HepG2 (cell line): ENCODE measurements at regions not wholly inside any gene's neighbourhood (a gene's known extent, or its start where the extent isn't known, plus 50 kb on each side); places are given as distances from the start of the nearest gene placed in this dataset.

Experiments used
- ATAC-seq: fragments of 200-7000 bp; cut with Tn5 transposase; 3 replicates; pipeline ENCODE4 v1.9.1; 2020; ENCODE audit warnings: mild to moderate bottlenecking, moderate library complexity
- BruUV-seq: library from RNA; stranded (reverse); fragments of 400-500 nt; replicated peaks from 2 replicates; lab custom pipeline; 2021; lab: Mats Ljungman, UMichigan
- CTCF ChIA-PET: fragments of 300-600 bp; formaldehyde crosslinking; extraction: SDS; loops from one replicate; lab custom pipeline; 2021; ENCODE audit warnings: low total read pairs, inconsistent platforms, low intra/inter-chr PET ratio; lab: Yijun Ruan, JAX
- POLR2A ChIA-PET: fragments of 350-600 bp; sonication (Branson Sonifier 250); formaldehyde crosslinking; loops from one replicate; lab custom pipeline; 2020; ENCODE audit warnings: antibody characterized with exemption, inconsistent platforms; lab: Yijun Ruan, JAX
- DNase-seq: peaks from one replicate; pipeline ENCODE4 v3.0.0-alpha.2; 2015; ENCODE audit warnings: low spot score
- FAIRE-seq: peaks from 3 replicates; lab custom pipeline; 2011; peaks lifted over from hg19 to GRCh38; lab: Jason Lieb, UNC
- H2AFZ ChIP-seq: one replicate; pipeline ENCODE4 v1.6.1; 2011; ENCODE audit warnings: low read length, inconsistent platforms
- H3K27ac ChIP-seq: fragments of 300-600 bp; 3 replicates; pipeline ENCODE4 v1.8.0; 2011; ENCODE audit warnings: mixed run types, mild to moderate bottlenecking, mixed read lengths, low read length, inconsistent platforms; ENCODE audit not compliant: insufficient read depth; ENCODE audit errors: extremely low read length
- H3K27me3 ChIP-seq, 2 experiments: fragments of 200-600 bp in 1 of 2; 2 replicates in 1 of 2; 3 replicates in 1 of 2; pipeline versions ENCODE4 v1.6.0 to v1.8.0; 2011; ENCODE audit warnings: low read length in 2 of 2, mild to moderate bottlenecking in 2 of 2, moderate library complexity in 2 of 2, inconsistent platforms in 1 of 2; ENCODE audit not compliant: insufficient read depth in 2 of 2, control insufficient read depth in 1 of 2
- H3K36me3 ChIP-seq, 2 experiments: fragments of 200-600 bp in 1 of 2; replicated peaks in 1 of 2; 2 replicates in 1 of 2; 3 replicates in 1 of 2; pipeline versions ENCODE4 v1.5.1 to v1.8.0; 2011; ENCODE audit warnings: low read length in 2 of 2, inconsistent platforms in 1 of 2; ENCODE audit not compliant: insufficient read depth in 2 of 2, control insufficient read depth in 1 of 2
- H3K4me1 ChIP-seq: 2 replicates; pipeline ENCODE4 v1.5.1; 2012; ENCODE audit warnings: low read length, inconsistent platforms; ENCODE audit not compliant: insufficient read depth
- H3K4me2 ChIP-seq: 2 replicates; pipeline ENCODE4 v1.6.0; 2011; ENCODE audit warnings: low read depth, low read length, inconsistent platforms
- H3K4me3 ChIP-seq, 3 experiments: fragments of 200-600 bp in 1 of 3; sonication (generic), shearing (Covaris generic) in 1 of 3; replicated peaks in 1 of 3; 2 replicates each; pipeline ENCODE4 v1.5.1; 2011 to 2016; ENCODE audit warnings: low read length in 3 of 3, inconsistent platforms in 2 of 3, low read depth in 2 of 3, mild to moderate bottlenecking in 2 of 3, control low read depth in 1 of 3, mixed read lengths in 1 of 3; ENCODE audit not compliant: insufficient read depth in 1 of 3
- H3K79me2 ChIP-seq: one replicate; pipeline ENCODE4 v1.6.1; 2011; ENCODE audit warnings: low read length, inconsistent platforms; ENCODE audit not compliant: insufficient read depth
- H3K9ac ChIP-seq: 2 replicates; pipeline ENCODE4 v1.6.0; 2011; ENCODE audit warnings: mild to moderate bottlenecking, low read depth, low read length, inconsistent platforms; ENCODE audit not compliant: insufficient read depth
- H3K9me3 ChIP-seq: 2 replicates; pipeline ENCODE4 v1.5.1; 2012; ENCODE audit warnings: mild to moderate bottlenecking, low read length
- H4K20me1 ChIP-seq: 2 replicates; pipeline ENCODE4 v1.6.0; 2011; ENCODE audit warnings: inconsistent platforms, mild to moderate bottlenecking, low read length, moderate library complexity; ENCODE audit not compliant: insufficient read depth
- CBX5 ChIP-seq: sonication (generic); formaldehyde crosslinking; IDR thresholded peaks from 2 replicates; pipeline ENCODE4 v1.4.0; 2020; ENCODE audit warnings: missing genetic modification reagents, borderline replicate concordance
- CENPX ChIP-seq: sonication (generic); formaldehyde crosslinking; IDR thresholded peaks from 2 replicates; pipeline ENCODE4 v1.9.0; 2021; ENCODE audit warnings: mild to moderate bottlenecking, missing genetic modification reagents, moderate library complexity
- DNMT3B ChIP-seq: conservative IDR thresholded peaks from 2 replicates; pipeline ENCODE4 v1.6.1; 2016; ENCODE audit warnings: missing biosample characterization, control low read depth
- HNF4G ChIP-seq, 2 experiments: sonication (generic) in 1 of 2; formaldehyde crosslinking in 1 of 2; IDR thresholded peaks; 2 replicates each; pipeline versions ENCODE4 v1.4.0 to v1.6.1; 2011 to 2020; ENCODE audit warnings: borderline replicate concordance in 2 of 2, low read depth in 2 of 2, mild to moderate bottlenecking in 2 of 2, low read length in 1 of 2, missing genetic modification reagents in 1 of 2, moderate library complexity in 1 of 2
- POLR2AphosphoS5 ChIP-seq: IDR thresholded peaks from 2 replicates; pipeline ENCODE4 v1.6.1; 2012; ENCODE audit warnings: low read depth, low read length
- RFX5 ChIP-seq: IDR thresholded peaks from 2 replicates; pipeline ENCODE4 v1.6.1; 2011; ENCODE audit warnings: low read depth, low read length, improper control_type of control experiment
- SALL1 ChIP-seq: sonication (generic); formaldehyde crosslinking; IDR thresholded peaks from 2 replicates; pipeline ENCODE4 v1.8.0; 2022; ENCODE audit warnings: mild to moderate bottlenecking, missing genetic modification reagents
- SAP130 ChIP-seq: IDR thresholded peaks from 2 replicates; pipeline ENCODE4 v1.6.1; 2016; ENCODE audit warnings: low read depth
- YEATS2 ChIP-seq: sonication (generic); formaldehyde crosslinking; IDR thresholded peaks from 2 replicates; pipeline ENCODE4 v1.4.0; 2020; ENCODE audit warnings: missing genetic modification reagents, borderline replicate concordance
- ZBTB20 ChIP-seq: sonication (generic); formaldehyde crosslinking; IDR thresholded peaks from 2 replicates; pipeline ENCODE4 v1.8.1; 2023; ENCODE audit warnings: missing genetic modification reagents, low read depth, mild to moderate bottlenecking, borderline replicate concordance
- ZMYM2 ChIP-seq: sonication (generic); formaldehyde crosslinking; IDR thresholded peaks from 2 replicates; pipeline ENCODE4 v1.8.0; 2022; ENCODE audit warnings: mild to moderate bottlenecking, missing genetic modification reagents
- ZNF224 ChIP-seq: sonication (generic); formaldehyde crosslinking; IDR thresholded peaks from 2 replicates; pipeline ENCODE4 v1.5.0; 2020; ENCODE audit warnings: mild to moderate bottlenecking, missing genetic modification reagents
- ZNF232 ChIP-seq: sonication (generic); formaldehyde crosslinking; IDR thresholded peaks from 2 replicates; pipeline ENCODE4 v1.4.0; 2020; ENCODE audit warnings: missing genetic modification reagents, borderline replicate concordance
- ZNF441 ChIP-seq: sonication (generic); formaldehyde crosslinking; IDR thresholded peaks from 2 replicates; pipeline ENCODE4 v1.7.0; 2021; ENCODE audit warnings: missing genetic modification reagents, borderline replicate concordance
- ZNF792 ChIP-seq: IDR thresholded peaks from 2 replicates; pipeline ENCODE4 v1.6.1; 2016
- WGBS: methylation state at CpG from one replicate; pipeline ENCODE4 v1.1.6; 2017; ENCODE audit warnings: low lambda C conversion rate; 5-methylcytosine and 5-hydroxymethylcytosine counted together
- in situ Hi-C: cut with HindIII; loops from 2 replicates; pipeline ENCODE4 v1.10.0; 2017; ENCODE audit warnings: low pct_unique_long_range_greater_than_20kb; ENCODE audit not compliant: extremely low pct_ligation_motif_present
- intact Hi-C: fragments of 100-400 bp; cut with micrococcal nuclease; formaldehyde crosslinking; loops from one replicate; pipeline ENCODE4 v1.10.0; 2022; ENCODE audit not compliant: unreplicated experiment
- TF ChIP-seq, protein P1 (sequence below): sonication (generic); formaldehyde crosslinking; IDR thresholded peaks from 2 replicates; pipeline ENCODE4 v1.5.1; 2020; ENCODE audit warnings: mild to moderate bottlenecking, missing genetic modification reagents, borderline replicate concordance
- TF ChIP-seq, protein P2 (sequence below): IDR thresholded peaks from 2 replicates; pipeline ENCODE4 v1.6.1; 2012; ENCODE audit warnings: low read length, improper control_type of control experiment
- TF ChIP-seq, protein P3 (sequence below): sonication (generic); formaldehyde crosslinking; IDR thresholded peaks from 2 replicates; pipeline ENCODE4 v1.5.1; 2020; ENCODE audit warnings: missing genetic modification reagents, mild to moderate bottlenecking, borderline replicate concordance
- TF ChIP-seq, protein P4 (sequence below): sonication (generic); formaldehyde crosslinking; conservative IDR thresholded peaks from 2 replicates; pipeline ENCODE4 v1.4.0; 2020; ENCODE audit warnings: missing genetic modification reagents

DNA sequence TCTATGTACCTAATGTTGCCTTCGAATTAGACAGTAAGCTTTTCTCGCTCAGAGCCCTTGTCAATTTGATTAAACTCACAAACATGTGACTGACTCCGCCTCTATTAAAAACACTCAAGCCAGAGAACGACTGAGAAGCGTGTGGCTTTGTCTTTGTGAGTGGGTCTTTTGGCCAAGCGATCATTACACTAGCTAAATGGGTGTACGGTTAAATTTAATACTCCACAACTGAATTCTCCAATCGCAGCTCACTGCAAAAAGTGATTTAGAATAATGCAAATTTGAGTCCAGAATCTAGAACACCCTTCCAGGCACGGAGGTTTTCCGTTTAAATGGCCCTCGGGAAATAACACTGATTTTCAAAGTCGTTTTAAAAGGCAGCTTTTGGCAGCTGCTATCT lies 253.7 kb downstream of the EFCAB11 start:
- no peak for ATAC-seq
- peak overlapping the region; percentile 85 for H3K4me2 ChIP-seq
- no peak overlapping the region for H2AFZ ChIP-seq
- intact Hi-C loops, result no loop called here
- no peaks in the 10 kb centered on the region for H4K20me1 ChIP-seq
- in situ Hi-C loops, result no loop called here
- H3K27ac ChIP-seq, result no peak overlapping the region
- CTCF ChIA-PET, result no interaction called here
- no TSS peak for BruUV-seq
- H3K9me3 ChIP-seq, result 0 out of 2 replicates have a peak, but pooled peaks cover 5% of the 10 kb centered on the region
- no peaks in the 10 kb centered on the region for H3K36me3 ChIP-seq
- H3K27me3 ChIP-seq, result peaks cover 0 to 15% of the 10 kb centered on the region in 2 experiments; a peak in 2 of 5 replicates
- POLR2A ChIA-PET, result no interaction called here
- FAIRE-seq, result no peak
- WGBS, result 70% methylated on average over 12 of the region's 12 CpGs
- no peaks in the 10 kb centered on the region for H3K79me2 ChIP-seq
- peaks cover 13% of the 10 kb centered on the region for H3K4me1 ChIP-seq
- peak overlapping the region; percentile 42 to 72 (median 50); a peak in 2 of 6 replicates for H3K4me3 ChIP-seq
- H3K9ac ChIP-seq, result peak overlapping the region; percentile 43; the same call in 1 of the 2 replicates
- DNase-seq, result no peak
- TF ChIP-seq, protein P1, sequence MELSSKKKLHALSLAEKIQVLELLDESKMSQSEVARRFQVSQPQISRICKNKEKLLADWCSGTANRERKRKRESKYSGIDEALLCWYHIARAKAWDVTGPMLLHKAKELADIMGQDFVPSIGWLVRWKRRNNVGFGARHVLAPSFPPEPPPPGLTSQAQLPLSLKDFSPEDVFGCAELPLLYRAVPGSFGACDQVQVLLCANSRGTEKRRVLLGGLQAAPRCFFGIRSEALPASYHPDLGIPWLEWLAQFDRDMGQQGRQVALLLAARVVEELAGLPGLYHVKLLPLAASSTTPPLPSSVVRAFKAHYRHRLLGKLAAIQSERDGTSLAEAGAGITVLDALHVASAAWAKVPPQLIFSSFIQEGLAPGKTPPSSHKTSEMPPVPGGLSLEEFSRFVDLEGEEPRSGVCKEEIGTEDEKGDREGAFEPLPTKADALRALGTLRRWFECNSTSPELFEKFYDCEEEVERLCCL (CRISPR knock-in tag), result no peak
- no peak for TF ChIP-seq RFX5
- no peak for TF ChIP-seq ZNF441
- no peak for TF ChIP-seq DNMT3B
- TF ChIP-seq, protein P2, sequence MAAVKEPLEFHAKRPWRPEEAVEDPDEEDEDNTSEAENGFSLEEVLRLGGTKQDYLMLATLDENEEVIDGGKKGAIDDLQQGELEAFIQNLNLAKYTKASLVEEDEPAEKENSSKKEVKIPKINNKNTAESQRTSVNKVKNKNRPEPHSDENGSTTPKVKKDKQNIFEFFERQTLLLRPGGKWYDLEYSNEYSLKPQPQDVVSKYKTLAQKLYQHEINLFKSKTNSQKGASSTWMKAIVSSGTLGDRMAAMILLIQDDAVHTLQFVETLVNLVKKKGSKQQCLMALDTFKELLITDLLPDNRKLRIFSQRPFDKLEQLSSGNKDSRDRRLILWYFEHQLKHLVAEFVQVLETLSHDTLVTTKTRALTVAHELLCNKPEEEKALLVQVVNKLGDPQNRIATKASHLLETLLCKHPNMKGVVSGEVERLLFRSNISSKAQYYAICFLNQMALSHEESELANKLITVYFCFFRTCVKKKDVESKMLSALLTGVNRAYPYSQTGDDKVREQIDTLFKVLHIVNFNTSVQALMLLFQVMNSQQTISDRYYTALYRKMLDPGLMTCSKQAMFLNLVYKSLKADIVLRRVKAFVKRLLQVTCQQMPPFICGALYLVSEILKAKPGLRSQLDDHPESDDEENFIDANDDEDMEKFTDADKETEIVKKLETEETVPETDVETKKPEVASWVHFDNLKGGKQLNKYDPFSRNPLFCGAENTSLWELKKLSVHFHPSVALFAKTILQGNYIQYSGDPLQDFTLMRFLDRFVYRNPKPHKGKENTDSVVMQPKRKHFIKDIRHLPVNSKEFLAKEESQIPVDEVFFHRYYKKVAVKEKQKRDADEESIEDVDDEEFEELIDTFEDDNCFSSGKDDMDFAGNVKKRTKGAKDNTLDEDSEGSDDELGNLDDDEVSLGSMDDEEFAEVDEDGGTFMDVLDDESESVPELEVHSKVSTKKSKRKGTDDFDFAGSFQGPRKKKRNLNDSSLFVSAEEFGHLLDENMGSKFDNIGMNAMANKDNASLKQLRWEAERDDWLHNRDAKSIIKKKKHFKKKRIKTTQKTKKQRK, result no peak
- TF ChIP-seq CBX5 (CRISPR knock-in tag), result no peak
- TF ChIP-seq YEATS2 (CRISPR knock-in tag), result no peak
- TF ChIP-seq POLR2AphosphoS5, result no peak
- no peak for TF ChIP-seq ZNF792 (CRISPR knock-in tag)
- no peak for TF ChIP-seq ZMYM2 (CRISPR knock-in tag)
- TF ChIP-seq, protein P3, sequence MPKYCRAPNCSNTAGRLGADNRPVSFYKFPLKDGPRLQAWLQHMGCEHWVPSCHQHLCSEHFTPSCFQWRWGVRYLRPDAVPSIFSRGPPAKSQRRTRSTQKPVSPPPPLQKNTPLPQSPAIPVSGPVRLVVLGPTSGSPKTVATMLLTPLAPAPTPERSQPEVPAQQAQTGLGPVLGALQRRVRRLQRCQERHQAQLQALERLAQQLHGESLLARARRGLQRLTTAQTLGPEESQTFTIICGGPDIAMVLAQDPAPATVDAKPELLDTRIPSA, result no peak
- no peak for TF ChIP-seq HNF4G (IDR thresholded peaks at IDR 0.05; ENCODE audit: borderline replicate concordance, low read depth, low read length)
- TF ChIP-seq HNF4G (CRISPR knock-in tag; IDR thresholded peaks at IDR 0.05; ENCODE audit: borderline replicate concordance, low read depth), result no peak
- no peak for TF ChIP-seq ZBTB20
- TF ChIP-seq ZNF224 (CRISPR knock-in tag), result no peak
- TF ChIP-seq ZNF232, result no peak
- TF ChIP-seq SAP130 (CRISPR knock-in tag), result no peak
- TF ChIP-seq, protein P4, sequence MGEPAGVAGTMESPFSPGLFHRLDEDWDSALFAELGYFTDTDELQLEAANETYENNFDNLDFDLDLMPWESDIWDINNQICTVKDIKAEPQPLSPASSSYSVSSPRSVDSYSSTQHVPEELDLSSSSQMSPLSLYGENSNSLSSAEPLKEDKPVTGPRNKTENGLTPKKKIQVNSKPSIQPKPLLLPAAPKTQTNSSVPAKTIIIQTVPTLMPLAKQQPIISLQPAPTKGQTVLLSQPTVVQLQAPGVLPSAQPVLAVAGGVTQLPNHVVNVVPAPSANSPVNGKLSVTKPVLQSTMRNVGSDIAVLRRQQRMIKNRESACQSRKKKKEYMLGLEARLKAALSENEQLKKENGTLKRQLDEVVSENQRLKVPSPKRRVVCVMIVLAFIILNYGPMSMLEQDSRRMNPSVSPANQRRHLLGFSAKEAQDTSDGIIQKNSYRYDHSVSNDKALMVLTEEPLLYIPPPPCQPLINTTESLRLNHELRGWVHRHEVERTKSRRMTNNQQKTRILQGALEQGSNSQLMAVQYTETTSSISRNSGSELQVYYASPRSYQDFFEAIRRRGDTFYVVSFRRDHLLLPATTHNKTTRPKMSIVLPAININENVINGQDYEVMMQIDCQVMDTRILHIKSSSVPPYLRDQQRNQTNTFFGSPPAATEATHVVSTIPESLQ (CRISPR knock-in tag), result no peak
- no peak for TF ChIP-seq SALL1
- no peak for TF ChIP-seq CENPX
